SK-N-SH treated with all-trans-retinoic acid at 6 μM for 48 hours (cell line): ENCODE measurements at regions not wholly inside any gene's neighbourhood (a gene's known extent, or its start where the extent isn't known, plus 50 kb on each side); places are given as distances from the start of the nearest gene placed in this dataset.

Experiments
- ARNTL ChIP-seq: fragments of 450-650 bp; formaldehyde crosslinking; IDR thresholded peaks from 2 replicates; pipeline ENCODE4 v1.5.0; 2020; ENCODE audit warnings: low read depth, mild to moderate bottlenecking, moderate library complexity, borderline replicate concordance
- CSDC2 ChIP-seq: fragments of 250-450 bp; sonication (Bioruptor Pico); IDR thresholded peaks from 2 replicates; pipeline ENCODE4 v1.5.0; 2020; ENCODE audit warnings: mild to moderate bottlenecking, moderate library complexity
- ESRRG ChIP-seq: fragments of 250-450 bp; sonication (Bioruptor Pico); IDR thresholded peaks from 2 replicates; pipeline ENCODE4 v1.6.1; 2021; ENCODE audit warnings: mild to moderate bottlenecking
- GLIS3 ChIP-seq: fragments of 250-450 bp; sonication (Bioruptor Pico); IDR thresholded peaks from 2 replicates; pipeline ENCODE4 v1.5.0; 2020; ENCODE audit warnings: mild to moderate bottlenecking, moderate library complexity
- ISL1 ChIP-seq: fragments of 250-450 bp; sonication (Bioruptor Pico); IDR thresholded peaks from 2 replicates; pipeline ENCODE4 v2.1.2; 2022; ENCODE audit warnings: mild to moderate bottlenecking, moderate library complexity
- RARB ChIP-seq: fragments of 250-450 bp; sonication (Bioruptor Pico); IDR thresholded peaks from 2 replicates; pipeline ENCODE4 v1.8.0; 2021; ENCODE audit warnings: mild to moderate bottlenecking, moderate library complexity
- TCF4 ChIP-seq: fragments of 250-450 bp; sonication (Bioruptor Pico); IDR thresholded peaks from 2 replicates; pipeline ENCODE4 v1.8.0; 2021; ENCODE audit warnings: mild to moderate bottlenecking, moderate library complexity, borderline replicate concordance
- ZFP3 ChIP-seq: fragments of 250-450 bp; sonication (Bioruptor Pico); IDR thresholded peaks from 2 replicates; pipeline ENCODE4 v1.5.0; 2020; ENCODE audit warnings: mild to moderate bottlenecking, moderate library complexity
- ZFP30 ChIP-seq: fragments of 450-650 bp; formaldehyde crosslinking; IDR thresholded peaks from 2 replicates; pipeline ENCODE4 v1.5.0; 2022; ENCODE audit warnings: mild to moderate bottlenecking, moderate library complexity
- ZNF565 ChIP-seq: fragments of 450-650 bp; formaldehyde crosslinking; conservative IDR thresholded peaks from 2 replicates; pipeline ENCODE4 v1.5.0; 2020; ENCODE audit warnings: low read depth, mild to moderate bottlenecking, moderate library complexity
- ZNF8 ChIP-seq: fragments of 450-650 bp; formaldehyde crosslinking; IDR thresholded peaks from 2 replicates; pipeline ENCODE4 v1.5.0; 2020; ENCODE audit warnings: mild to moderate bottlenecking, moderate library complexity
- TF ChIP-seq, protein P1 (sequence below): fragments of 250-450 bp; sonication (Bioruptor Pico); IDR thresholded peaks from 2 replicates; pipeline ENCODE4 v1.8.0; 2020; ENCODE audit warnings: mild to moderate bottlenecking, moderate library complexity, borderline replicate concordance
- TF ChIP-seq, protein P2 (sequence below): fragments of 250-450 bp; sonication (Bioruptor Pico); IDR thresholded peaks from 2 replicates; pipeline ENCODE4 v1.5.1; 2021; ENCODE audit warnings: mild to moderate bottlenecking, moderate library complexity

DNA sequence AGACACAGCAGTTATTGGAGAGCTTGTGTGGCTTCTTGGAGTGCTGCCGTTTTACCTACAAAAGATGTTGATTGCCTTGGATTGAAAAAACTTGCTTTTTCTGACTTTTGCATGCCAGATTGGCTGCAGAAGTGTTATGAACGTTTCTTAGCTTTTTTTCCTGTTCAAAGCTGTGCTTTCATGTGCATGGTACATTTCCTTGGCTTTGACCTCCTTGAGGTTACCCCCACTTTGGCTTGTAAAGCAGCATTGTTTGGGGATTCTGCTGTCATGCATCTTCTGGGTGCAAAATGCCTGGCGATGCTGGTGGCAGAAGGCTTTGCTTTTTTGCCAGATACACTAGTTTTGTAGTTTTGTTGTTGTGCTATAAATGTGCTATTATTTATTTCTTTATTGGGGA lies 80.0 kb downstream of the JRKL start:
- TF ChIP-seq ZNF565 (CRISPR knock-in tag), result no peak
- no peak for TF ChIP-seq ZFP3 (CRISPR knock-in tag)
- TF ChIP-seq, protein P1, sequence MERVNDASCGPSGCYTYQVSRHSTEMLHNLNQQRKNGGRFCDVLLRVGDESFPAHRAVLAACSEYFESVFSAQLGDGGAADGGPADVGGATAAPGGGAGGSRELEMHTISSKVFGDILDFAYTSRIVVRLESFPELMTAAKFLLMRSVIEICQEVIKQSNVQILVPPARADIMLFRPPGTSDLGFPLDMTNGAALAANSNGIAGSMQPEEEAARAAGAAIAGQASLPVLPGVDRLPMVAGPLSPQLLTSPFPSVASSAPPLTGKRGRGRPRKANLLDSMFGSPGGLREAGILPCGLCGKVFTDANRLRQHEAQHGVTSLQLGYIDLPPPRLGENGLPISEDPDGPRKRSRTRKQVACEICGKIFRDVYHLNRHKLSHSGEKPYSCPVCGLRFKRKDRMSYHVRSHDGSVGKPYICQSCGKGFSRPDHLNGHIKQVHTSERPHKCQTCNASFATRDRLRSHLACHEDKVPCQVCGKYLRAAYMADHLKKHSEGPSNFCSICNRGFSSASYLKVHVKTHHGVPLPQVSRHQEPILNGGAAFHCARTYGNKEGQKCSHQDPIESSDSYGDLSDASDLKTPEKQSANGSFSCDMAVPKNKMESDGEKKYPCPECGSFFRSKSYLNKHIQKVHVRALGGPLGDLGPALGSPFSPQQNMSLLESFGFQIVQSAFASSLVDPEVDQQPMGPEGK (CRISPR knock-in tag), result no peak
- TF ChIP-seq ARNTL (CRISPR knock-in tag), result no peak
- no peak for TF ChIP-seq ZFP30 (CRISPR knock-in tag)
- TF ChIP-seq GLIS3 (CRISPR knock-in tag), result no peak
- TF ChIP-seq, protein P2, sequence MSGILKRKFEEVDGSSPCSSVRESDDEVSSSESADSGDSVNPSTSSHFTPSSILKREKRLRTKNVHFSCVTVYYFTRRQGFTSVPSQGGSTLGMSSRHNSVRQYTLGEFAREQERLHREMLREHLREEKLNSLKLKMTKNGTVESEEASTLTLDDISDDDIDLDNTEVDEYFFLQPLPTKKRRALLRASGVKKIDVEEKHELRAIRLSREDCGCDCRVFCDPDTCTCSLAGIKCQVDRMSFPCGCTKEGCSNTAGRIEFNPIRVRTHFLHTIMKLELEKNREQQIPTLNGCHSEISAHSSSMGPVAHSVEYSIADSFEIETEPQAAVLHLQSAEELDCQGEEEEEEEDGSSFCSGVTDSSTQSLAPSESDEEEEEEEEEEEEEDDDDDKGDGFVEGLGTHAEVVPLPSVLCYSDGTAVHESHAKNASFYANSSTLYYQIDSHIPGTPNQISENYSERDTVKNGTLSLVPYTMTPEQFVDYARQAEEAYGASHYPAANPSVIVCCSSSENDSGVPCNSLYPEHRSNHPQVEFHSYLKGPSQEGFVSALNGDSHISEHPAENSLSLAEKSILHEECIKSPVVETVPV (CRISPR knock-in tag), result no peak
- TF ChIP-seq RARB, result no peak
- TF ChIP-seq CSDC2 (CRISPR knock-in tag), result no peak
- TF ChIP-seq ZNF8 (CRISPR knock-in tag), result no peak
- TF ChIP-seq TCF4 (CRISPR knock-in tag), result no peak
- no peak for TF ChIP-seq ESRRG (CRISPR knock-in tag)
- TF ChIP-seq ISL1, result no peak
